WTC11 (cell line): ENCODE measurements at regions not wholly inside any gene's neighbourhood (a gene's known extent, or its start where the extent isn't known, plus 50 kb on each side); places are given as distances from the start of the nearest gene placed in this dataset.
A peak's percentile ranks its signal among the peaks of the same experiment; 100 is the strongest.
"Not testable (repeated sequence)": the region's sequence is repeated elsewhere in the genome, so short reads cannot be mapped to it uniquely, and the experiment has no call there.

ENCODE experiments used
- ATAC-seq: fragments of 200-7000 bp; cut with Tn5 transposase; 2 replicates; pipeline ENCODE4 v1.10.0; 2021; ENCODE audit warnings: mild to moderate bottlenecking, moderate library complexity
- CTCF ChIA-PET: fragments of 300-600 bp; sonication (Branson Sonifier 250); formaldehyde crosslinking; loops from one replicate; lab custom pipeline; 2021; ENCODE audit warnings: antibody characterized with exemption; lab: Charles Lee
- POLR2A ChIA-PET: fragments of 350-600 bp; sonication (Branson Sonifier 250); formaldehyde crosslinking; loops from one replicate; lab custom pipeline; 2021; ENCODE audit warnings: antibody characterized with exemption; lab: Charles Lee
- DNase-seq: peaks from one replicate; pipeline ENCODE4 v3.0.0; 2021; ENCODE audit warnings: low spot score
- H3K27ac Mint-ChIP-seq: 2 replicates; pipeline ENCODE4 v1.8.0; 2021; ENCODE audit warnings: mixed read lengths
- H3K27me3 Mint-ChIP-seq: 2 replicates; pipeline ENCODE4 v1.8.0; 2021; ENCODE audit warnings: low read depth, mild to moderate bottlenecking, moderate library complexity, mixed read lengths
- H3K36me3 Mint-ChIP-seq: 2 replicates; pipeline ENCODE4 v1.8.0; 2021; ENCODE audit warnings: mixed read lengths
- H3K4me1 Mint-ChIP-seq: 2 replicates; pipeline ENCODE4 v1.8.0; 2022; ENCODE audit warnings: mixed read lengths
- H3K4me3 Mint-ChIP-seq: 2 replicates; pipeline ENCODE4 v1.8.0; 2021; ENCODE audit warnings: mild to moderate bottlenecking, moderate library complexity, mixed read lengths
- H3K9me3 Mint-ChIP-seq: 2 replicates; pipeline ENCODE4 v1.8.0; 2021; ENCODE audit warnings: mixed read lengths
- GRHL2 ChIP-seq: fragments of 250-450 bp; sonication (Bioruptor Pico); IDR thresholded peaks from 2 replicates; pipeline ENCODE4 v1.8.0; 2022; ENCODE audit warnings: mild to moderate bottlenecking, moderate library complexity; ENCODE audit not compliant: insufficient replicate concordance, severe bottlenecking
- HMGA2 ChIP-seq: fragments of 250-450 bp; sonication (Bioruptor Pico); IDR thresholded peaks from 2 replicates; pipeline ENCODE4 v1.4.0; 2021; ENCODE audit warnings: mild to moderate bottlenecking, moderate library complexity
- JAZF1 ChIP-seq: fragments of 250-450 bp; sonication (Bioruptor Pico); IDR thresholded peaks from 2 replicates; pipeline ENCODE4 v1.9.0; 2021; ENCODE audit warnings: moderate library complexity, mild to moderate bottlenecking, inconsistent platforms
- MYBL2 ChIP-seq: sonication (generic); formaldehyde crosslinking; IDR thresholded peaks from 2 replicates; pipeline ENCODE4 v1.8.1; 2023; ENCODE audit warnings: mild to moderate bottlenecking, moderate library complexity, missing genetic modification reagents
- NFYB ChIP-seq: sonication (generic); formaldehyde crosslinking; conservative IDR thresholded peaks from 2 replicates; pipeline ENCODE4 v1.8.0; 2022; ENCODE audit warnings: low read depth, missing genetic modification reagents
- SMAD3 ChIP-seq: sonication (generic); formaldehyde crosslinking; IDR thresholded peaks from 2 replicates; pipeline ENCODE4 v1.8.0; 2022; ENCODE audit warnings: missing genetic modification reagents, mild to moderate bottlenecking, borderline replicate concordance
- TEAD4 ChIP-seq: sonication (generic); formaldehyde crosslinking; IDR thresholded peaks from 2 replicates; pipeline ENCODE4 v1.8.0; 2022; ENCODE audit warnings: mild to moderate bottlenecking, missing genetic modification reagents
- TP53 ChIP-seq: sonication (generic); formaldehyde crosslinking; IDR thresholded peaks from 2 replicates; pipeline ENCODE4 v1.8.1; 2023; ENCODE audit warnings: mild to moderate bottlenecking, missing genetic modification reagents
- ZNF138 ChIP-seq: sonication (generic); formaldehyde crosslinking; conservative IDR thresholded peaks from 2 replicates; pipeline ENCODE4 v1.8.1; 2022; ENCODE audit warnings: mild to moderate bottlenecking, moderate library complexity, missing genetic modification reagents
- ZNF219 ChIP-seq: sonication (generic); formaldehyde crosslinking; IDR thresholded peaks from 2 replicates; pipeline ENCODE4 v1.8.0; 2023; ENCODE audit warnings: missing genetic modification reagents, mild to moderate bottlenecking, borderline replicate concordance
- TF ChIP-seq, protein P1 (sequence below): sonication (generic); formaldehyde crosslinking; conservative IDR thresholded peaks from 2 replicates; pipeline ENCODE4 v1.8.1; 2023; ENCODE audit warnings: mild to moderate bottlenecking, low read depth, missing genetic modification reagents, moderate library complexity
- TF ChIP-seq, protein P2 (sequence below): sonication (generic); formaldehyde crosslinking; IDR thresholded peaks from 2 replicates; pipeline ENCODE4 v1.8.0; 2022; ENCODE audit warnings: missing genetic modification reagents

DNA sequence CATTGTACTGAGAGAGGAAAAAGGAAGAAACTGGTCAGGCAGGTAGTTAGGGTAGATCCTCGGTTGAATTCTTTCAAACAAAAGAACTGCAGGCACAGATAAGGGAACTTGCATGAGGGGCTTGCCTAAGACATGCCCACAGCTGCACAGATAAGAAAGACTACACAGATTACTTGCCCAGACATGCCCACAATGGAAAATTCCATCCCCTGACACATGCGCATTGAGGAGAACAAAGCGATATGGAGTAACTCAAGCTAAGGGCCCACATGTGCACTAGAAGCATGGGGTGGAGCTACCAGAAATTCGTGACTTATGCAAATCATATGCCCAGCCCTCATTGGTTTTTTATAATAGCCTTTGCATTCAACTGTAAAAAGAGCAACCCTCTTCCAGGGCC is 181.3 kb upstream of the ZNF521 start:
- Mint-ChIP-seq H3K27me3 (no peaks in the 10 kb centered on the region; the same call in none of the 2 replicates), H3K4me1 (peaks cover 9% of the 10 kb centered on the region), H3K4me3 (no peak overlapping the region), H3K27ac (peak overlapping the region; percentile 89), H3K9me3 (peaks cover 22% of the 10 kb centered on the region), H3K36me3 (peaks cover 21% of the 10 kb centered on the region)
- DNase-seq (no peak), ATAC-seq (peak; percentile 30; the same call in 1 of the 2 replicates)
- TF ChIP-seq SMAD3: no peak
- TF ChIP-seq TP53 (CRISPR knock-in tag): 0 out of 2 replicates have a peak, but pooled peaks have one; percentile 49
- POLR2A ChIA-PET: no interaction called here
- CTCF ChIA-PET: no interaction called here

DNA sequence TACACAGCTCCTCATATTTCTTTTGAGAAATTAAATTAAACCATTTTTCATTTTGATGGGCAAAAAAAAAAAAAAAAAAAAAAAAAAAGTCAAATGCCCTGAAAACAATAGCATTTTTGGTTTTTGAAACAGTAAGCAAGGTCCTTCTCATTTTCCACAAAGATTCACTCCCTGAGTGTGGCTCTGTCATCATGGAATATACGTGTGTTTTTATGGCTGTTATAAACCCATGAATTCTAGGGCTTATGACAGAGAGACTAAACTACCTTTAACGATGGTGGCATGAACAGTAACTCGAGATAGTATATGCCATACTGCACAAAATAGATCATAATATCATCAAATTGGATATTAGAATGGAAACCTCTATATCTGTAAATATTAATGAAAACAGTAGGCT is 179.2 kb upstream of the ZNF521 start:
- Mint-ChIP-seq H3K27ac (no peak overlapping the region), H3K36me3 (peaks cover 21% of the 10 kb centered on the region), H3K9me3 (peaks cover 22% of the 10 kb centered on the region), H3K4me3 (no peak overlapping the region), H3K4me1 (peaks cover 9% of the 10 kb centered on the region), H3K27me3 (no peaks in the 10 kb centered on the region; the same call in none of the 2 replicates)
- TF ChIP-seq JAZF1 (CRISPR knock-in tag) (no peak), ZNF138 (CRISPR knock-in tag) (no peak), MYBL2 (CRISPR knock-in tag) (no peak), NFYB (CRISPR knock-in tag) (no peak)
- TF ChIP-seq, protein P1, sequence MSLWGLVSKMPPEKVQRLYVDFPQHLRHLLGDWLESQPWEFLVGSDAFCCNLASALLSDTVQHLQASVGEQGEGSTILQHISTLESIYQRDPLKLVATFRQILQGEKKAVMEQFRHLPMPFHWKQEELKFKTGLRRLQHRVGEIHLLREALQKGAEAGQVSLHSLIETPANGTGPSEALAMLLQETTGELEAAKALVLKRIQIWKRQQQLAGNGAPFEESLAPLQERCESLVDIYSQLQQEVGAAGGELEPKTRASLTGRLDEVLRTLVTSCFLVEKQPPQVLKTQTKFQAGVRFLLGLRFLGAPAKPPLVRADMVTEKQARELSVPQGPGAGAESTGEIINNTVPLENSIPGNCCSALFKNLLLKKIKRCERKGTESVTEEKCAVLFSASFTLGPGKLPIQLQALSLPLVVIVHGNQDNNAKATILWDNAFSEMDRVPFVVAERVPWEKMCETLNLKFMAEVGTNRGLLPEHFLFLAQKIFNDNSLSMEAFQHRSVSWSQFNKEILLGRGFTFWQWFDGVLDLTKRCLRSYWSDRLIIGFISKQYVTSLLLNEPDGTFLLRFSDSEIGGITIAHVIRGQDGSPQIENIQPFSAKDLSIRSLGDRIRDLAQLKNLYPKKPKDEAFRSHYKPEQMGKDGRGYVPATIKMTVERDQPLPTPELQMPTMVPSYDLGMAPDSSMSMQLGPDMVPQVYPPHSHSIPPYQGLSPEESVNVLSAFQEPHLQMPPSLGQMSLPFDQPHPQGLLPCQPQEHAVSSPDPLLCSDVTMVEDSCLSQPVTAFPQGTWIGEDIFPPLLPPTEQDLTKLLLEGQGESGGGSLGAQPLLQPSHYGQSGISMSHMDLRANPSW (CRISPR knock-in tag): no peak
- POLR2A ChIA-PET: interaction anchor here (0.6 kb wide), 1 partner anchor 389 kb away, joined by 7 read pairs; no protein-coding TSS in a partner anchor
- no peak for ATAC-seq
- DNase-seq: no peak
- CTCF ChIA-PET: no interaction called here

DNA sequence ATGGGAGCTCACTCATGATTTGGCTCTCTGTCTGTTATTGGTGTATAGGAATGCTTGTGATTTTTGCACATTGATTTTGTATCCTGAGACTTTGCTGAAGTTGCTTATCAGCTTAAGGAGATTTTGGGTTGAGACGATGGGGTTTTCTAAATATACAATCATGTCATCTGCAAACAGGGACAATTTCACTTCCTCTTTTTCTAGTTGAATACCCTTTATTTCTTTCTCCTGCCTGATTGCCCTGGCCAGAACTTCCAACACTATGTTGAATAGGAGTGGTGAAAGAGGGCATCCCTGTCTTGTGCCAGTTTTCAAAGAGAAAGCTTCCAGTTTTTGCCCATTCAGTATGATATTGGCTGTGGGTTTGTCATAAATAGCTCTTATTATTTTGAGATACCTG is 173.8 kb upstream of the ZNF521 start:
- H3K4me3 Mint-ChIP-seq, H3K4me1 Mint-ChIP-seq, DNase-seq, H3K36me3 Mint-ChIP-seq, H3K27ac Mint-ChIP-seq, H3K27me3 Mint-ChIP-seq, H3K9me3 Mint-ChIP-seq, POLR2A ChIA-PET, ATAC-seq, CTCF ChIA-PET: not testable (repeated sequence)

DNA sequence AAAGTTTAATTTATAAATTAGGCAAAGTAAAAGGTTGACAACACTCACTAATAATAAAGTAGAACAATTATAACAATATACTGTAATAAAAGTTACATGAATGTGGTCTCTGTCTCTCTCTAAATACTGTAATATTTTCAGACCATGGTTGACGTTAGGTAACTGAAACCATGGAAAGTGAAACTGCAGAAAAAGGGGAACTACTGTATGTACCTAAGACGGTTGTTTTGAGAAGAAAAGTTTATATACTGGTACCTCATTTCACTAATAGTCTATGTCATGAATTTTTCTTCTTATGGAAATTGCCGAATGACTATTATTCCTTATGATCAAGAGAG is 166.7 kb upstream of the ZNF521 start:
- Mint-ChIP-seq H3K36me3 (no peaks in the 10 kb centered on the region), H3K9me3 (no peaks in the 10 kb centered on the region), H3K4me3 (no peak overlapping the region)
- TF ChIP-seq GRHL2 (CRISPR knock-in tag) (no peak), SMAD3 (no peak), TEAD4 (CRISPR knock-in tag) (no peak), ZNF219 (CRISPR knock-in tag) (no peak), HMGA2 (CRISPR knock-in tag) (no peak)
- TF ChIP-seq, protein P2, sequence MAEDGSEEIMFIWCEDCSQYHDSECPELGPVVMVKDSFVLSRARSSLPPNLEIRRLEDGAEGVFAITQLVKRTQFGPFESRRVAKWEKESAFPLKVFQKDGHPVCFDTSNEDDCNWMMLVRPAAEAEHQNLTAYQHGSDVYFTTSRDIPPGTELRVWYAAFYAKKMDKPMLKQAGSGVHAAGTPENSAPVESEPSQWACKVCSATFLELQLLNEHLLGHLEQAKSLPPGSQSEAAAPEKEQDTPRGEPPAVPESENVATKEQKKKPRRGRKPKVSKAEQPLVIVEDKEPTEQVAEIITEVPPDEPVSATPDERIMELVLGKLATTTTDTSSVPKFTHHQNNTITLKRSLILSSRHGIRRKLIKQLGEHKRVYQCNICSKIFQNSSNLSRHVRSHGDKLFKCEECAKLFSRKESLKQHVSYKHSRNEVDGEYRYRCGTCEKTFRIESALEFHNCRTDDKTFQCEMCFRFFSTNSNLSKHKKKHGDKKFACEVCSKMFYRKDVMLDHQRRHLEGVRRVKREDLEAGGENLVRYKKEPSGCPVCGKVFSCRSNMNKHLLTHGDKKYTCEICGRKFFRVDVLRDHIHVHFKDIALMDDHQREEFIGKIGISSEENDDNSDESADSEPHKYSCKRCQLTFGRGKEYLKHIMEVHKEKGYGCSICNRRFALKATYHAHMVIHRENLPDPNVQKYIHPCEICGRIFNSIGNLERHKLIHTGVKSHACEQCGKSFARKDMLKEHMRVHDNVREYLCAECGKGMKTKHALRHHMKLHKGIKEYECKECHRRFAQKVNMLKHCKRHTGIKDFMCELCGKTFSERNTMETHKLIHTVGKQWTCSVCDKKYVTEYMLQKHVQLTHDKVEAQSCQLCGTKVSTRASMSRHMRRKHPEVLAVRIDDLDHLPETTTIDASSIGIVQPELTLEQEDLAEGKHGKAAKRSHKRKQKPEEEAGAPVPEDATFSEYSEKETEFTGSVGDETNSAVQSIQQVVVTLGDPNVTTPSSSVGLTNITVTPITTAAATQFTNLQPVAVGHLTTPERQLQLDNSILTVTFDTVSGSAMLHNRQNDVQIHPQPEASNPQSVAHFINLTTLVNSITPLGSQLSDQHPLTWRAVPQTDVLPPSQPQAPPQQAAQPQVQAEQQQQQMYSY (CRISPR knock-in tag): no peak
- TF ChIP-seq, all 79 proteins: peak for 0
- DNase-seq (no peak), ATAC-seq (no peak)
- H3K27me3 Mint-ChIP-seq: no peaks in the 10 kb centered on the region; the same call in 1 of the 2 replicates
- ChIA-PET POLR2A (no interaction called here), CTCF (no interaction called here)
- no peak overlapping the region for H3K27ac Mint-ChIP-seq
- no peaks in the 10 kb centered on the region for H3K4me1 Mint-ChIP-seq
